Skin epidermis (tissue), 12 donors: ENCODE measurements at regions not wholly inside any gene's neighbourhood (a gene's known extent, or its start where the extent isn't known, plus 50 kb on each side); places are given as distances from the start of the nearest gene placed in this dataset.

Experiments used
- H3K27ac ChIP-seq, 21 experiments: fragments of 200-600 bp; sonication (generic) in 11 of 21; one replicate each; pipeline ENCODE4 v1.5.0; 2020; ENCODE audit warnings: mild to moderate bottlenecking in 3 of 21, inconsistent platforms in 2 of 21, moderate library complexity in 2 of 21
- H3K4me3 ChIP-seq, 7 experiments: fragments of 200-600 bp; sonication (generic) in 2 of 7; one replicate each; pipeline ENCODE4 v1.5.0; 2020; ENCODE audit warnings: inconsistent platforms in 2 of 7, mild to moderate bottlenecking in 2 of 7, moderate library complexity in 1 of 7

DNA sequence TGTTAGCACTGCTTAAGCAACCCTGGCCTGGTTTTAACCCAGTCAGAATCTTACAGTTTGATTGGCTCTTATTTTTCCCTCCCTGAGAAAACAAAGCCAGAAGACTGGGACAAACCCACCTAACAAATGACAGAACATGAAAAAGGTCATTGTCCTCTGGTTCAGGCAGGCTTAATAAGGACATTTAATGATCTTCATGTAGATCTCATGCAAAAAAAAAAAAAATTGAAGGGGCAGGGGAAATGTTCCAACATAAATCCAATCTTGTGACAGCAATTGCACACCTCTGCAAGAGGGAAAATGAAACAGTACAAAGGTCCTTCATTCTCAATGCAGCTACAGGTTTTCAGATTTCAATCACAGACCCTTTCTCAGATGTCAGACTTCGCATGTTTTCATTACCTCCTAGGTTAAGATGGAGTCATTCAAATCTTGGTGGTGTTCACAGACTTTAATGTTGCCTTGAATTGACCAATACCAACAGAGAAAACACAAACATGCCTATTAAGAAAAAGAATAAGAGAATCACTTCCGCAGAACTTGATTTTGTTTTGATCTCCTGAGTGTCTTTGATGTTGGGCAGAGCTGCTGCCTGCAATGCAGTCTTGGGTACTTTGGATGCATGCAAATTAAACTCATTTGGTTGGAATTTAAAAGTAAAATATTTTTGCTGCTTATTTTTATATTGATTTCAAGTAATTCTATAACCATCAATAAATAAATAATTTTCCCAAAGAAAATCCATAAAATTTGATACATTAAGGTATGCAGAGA lies 359.0 kb downstream of the BTG1 start:
- H3K4me3 ChIP-seq: no peak overlapping the region
- H3K27ac ChIP-seq: no peak overlapping the region

DNA sequence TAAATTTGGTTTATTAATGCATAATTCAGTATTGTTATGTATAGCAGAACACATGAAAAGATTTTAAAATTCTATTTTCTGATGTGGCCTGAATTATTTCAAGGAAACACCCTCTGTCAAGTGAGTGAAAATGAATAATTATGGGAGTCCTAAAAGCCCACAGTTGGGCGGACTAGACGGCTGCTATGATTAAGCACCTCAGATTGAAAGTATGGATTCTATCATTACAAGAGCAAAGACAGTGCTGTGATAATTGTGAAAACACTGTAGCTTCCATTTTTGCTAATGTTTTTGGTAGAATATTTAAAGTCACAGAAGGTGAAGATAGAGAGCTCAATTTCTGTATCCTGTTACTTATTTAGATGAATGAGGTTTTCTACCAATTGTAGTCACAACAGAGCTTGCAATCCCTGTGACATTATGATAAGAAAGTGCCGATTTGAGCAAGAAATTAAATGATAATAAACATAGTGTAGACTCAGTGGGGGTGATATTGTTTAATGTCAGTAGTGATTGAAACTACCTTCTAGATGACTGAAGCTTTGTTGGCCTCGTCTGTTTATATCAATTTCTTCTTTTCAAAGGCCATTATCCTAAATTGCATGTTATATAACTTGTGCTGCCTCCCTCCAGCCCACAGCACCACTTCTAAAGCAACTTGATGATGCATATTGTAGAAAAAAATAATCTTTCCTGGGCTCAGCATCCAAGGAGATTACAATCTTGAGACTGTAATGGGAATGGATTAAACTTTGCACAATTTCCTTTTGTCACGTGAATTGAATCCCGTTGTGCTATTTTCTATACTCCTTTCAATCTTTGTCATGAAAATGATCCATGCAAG lies 359.8 kb downstream of the BTG1 start:
- H3K27ac ChIP-seq: no peak overlapping the region
- H3K4me3 ChIP-seq: no peak overlapping the region

DNA sequence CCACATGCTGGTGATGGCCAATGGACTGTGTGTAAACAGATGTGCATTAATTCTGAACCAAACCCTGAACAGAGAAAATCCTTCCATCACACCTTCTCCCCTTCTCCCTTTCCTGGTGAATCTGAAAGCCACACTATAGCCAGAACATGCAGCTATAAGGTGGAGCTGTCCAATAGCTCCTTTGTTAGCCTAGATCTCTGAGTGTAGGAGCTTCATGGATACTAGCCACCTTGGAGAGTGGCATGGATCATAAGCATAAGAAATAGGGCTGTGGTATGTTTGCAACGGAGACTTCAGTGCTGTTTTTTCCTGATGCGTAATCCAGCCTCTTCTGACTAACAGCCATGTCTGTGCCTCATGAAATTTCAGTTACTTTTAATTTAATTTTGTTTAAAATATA lies 364.5 kb downstream of the BTG1 start:
- H3K27ac ChIP-seq: no peak overlapping the region
- no peak overlapping the region for H3K4me3 ChIP-seq

DNA sequence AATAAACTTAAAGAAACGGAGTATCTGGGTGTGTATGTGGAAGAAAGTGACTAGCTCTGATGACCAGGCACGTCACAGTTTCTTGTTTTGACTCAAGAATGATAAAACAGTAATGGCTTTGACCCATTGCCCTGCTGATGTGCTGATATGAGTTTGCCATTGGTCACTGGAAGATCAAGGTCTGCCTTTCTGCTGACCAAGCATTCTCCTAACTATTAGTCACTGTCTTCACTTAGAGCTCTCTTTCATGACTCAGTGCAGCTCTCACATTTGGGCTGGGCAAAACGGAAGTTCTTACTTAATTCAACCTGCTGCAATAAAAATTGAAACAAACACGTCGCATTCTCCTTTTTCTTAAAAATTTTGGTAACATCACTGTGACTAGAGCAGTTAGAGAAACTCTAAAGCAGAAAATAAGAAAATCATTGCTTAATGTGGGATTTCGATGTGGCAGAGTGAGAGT lies 366.7 kb downstream of the BTG1 start:
- Histone ChIP-seq H3K4me3 (no peak overlapping the region), H3K27ac (peak overlapping the region in 16 of 21 experiments; percentile 3 to 82 (median 54))

GRCh38 chr12:91778091-91778832 lies 367.4 kb downstream of the BTG1 start:
- Histone ChIP-seq H3K4me3 (no peak overlapping the region), H3K27ac (peak overlapping the region in 15 of 21 experiments; percentile 3 to 82 (median 47))

DNA sequence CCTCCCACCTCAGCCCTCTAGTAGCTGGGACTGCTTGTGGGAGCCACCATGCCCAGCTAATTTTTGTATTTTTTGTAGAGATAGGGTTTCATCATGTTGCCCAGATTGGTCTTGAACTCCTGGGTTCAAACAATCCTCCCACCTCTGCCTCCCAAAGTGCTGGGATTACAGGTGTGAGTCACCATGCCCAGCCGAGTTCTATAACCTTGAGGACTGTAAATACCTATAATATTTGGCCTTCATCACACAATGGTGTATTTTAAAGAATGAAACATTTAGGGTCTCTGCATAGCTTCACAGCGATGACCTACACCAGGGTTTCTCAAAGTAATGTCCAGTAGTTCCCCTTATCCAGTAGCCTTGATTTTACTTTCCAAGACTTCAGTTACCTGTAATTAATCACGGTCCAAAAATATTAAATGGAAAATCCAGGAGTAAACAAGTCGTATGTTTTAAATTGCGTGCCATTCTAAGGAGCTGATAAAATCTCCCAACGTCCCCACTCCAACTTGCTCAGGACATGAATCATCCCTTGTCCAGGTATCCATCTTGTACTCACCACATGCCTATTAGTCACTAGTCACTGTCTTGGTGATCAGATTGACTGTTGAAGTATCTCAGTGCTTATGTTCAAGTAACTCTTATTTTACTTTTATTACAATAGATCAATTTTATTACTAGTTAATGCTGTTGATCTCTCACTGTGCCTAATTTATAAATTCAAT lies 368.2 kb downstream of the BTG1 start:
- Histone ChIP-seq H3K27ac (peak overlapping the region in 1 of 21 experiments; percentile 47), H3K4me3 (no peak overlapping the region)

DNA sequence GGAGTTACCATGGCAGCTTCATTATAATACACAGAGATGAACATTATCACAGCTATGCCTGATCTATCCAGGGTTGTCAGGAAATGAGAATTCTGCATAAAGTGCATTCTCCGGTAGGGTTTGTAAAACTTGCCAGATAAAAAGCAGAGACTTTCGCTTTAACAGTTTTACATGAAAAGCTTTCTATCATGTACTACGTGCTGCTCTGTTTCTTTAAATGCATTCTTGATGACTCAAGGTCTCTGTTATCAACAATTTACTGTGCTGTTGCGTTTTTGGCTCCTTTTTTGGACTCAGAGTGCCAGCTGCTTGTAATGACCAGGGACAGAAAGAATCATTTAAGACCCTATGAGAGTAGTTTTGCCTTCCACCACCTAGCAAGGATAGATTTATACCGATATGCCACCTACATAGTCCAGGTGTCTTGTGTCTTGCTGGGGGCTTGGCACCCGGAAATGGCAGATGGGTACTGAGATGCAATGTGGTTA lies 371.2 kb downstream of the BTG1 start:
- no peak overlapping the region for H3K4me3 ChIP-seq
- no peak overlapping the region for H3K27ac ChIP-seq

- no peak overlapping the region for H3K4me3 ChIP-seq
- no peak overlapping the region for H3K27ac ChIP-seq
These were observed 371.8 kb downstream of the BTG1 start for GRCh38 chr12:91773749-91774429.

GRCh38 chr12:91772411-91772810 lies 373.2 kb downstream of the BTG1 start:
- Histone ChIP-seq H3K4me3 (no peak overlapping the region), H3K27ac (no peak overlapping the region)

GRCh38 chr12:91769736-91770135 lies 375.9 kb downstream of the BTG1 start:
- no peak overlapping the region for H3K4me3 ChIP-seq
- H3K27ac ChIP-seq: no peak overlapping the region

- Histone ChIP-seq H3K4me3 (no peak overlapping the region), H3K27ac (no peak overlapping the region)
These were observed 378.4 kb downstream of the BTG1 start for GRCh38 chr12:91767237-91767636.

DNA sequence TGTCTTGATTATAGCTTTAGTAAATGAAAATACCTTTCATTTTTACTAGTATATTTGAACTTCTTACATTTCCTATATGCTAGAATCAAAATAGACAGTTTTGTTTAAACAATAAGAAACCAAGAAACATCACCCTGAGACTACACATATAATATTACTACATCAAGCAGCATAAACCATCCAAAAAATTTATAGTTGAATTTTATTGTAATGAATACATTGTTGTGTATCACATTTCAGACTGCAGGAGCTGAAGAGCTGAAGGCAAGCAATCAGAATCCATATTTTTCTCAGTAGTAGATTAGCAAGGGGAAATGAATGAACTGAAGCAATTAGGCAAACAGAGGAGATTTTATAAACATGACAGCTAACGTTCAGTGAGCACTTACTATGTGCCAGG lies 379.2 kb downstream of the BTG1 start:
- no peak overlapping the region for H3K4me3 ChIP-seq
- peak overlapping the region in 1 of 21 experiments; percentile 2 for H3K27ac ChIP-seq

DNA sequence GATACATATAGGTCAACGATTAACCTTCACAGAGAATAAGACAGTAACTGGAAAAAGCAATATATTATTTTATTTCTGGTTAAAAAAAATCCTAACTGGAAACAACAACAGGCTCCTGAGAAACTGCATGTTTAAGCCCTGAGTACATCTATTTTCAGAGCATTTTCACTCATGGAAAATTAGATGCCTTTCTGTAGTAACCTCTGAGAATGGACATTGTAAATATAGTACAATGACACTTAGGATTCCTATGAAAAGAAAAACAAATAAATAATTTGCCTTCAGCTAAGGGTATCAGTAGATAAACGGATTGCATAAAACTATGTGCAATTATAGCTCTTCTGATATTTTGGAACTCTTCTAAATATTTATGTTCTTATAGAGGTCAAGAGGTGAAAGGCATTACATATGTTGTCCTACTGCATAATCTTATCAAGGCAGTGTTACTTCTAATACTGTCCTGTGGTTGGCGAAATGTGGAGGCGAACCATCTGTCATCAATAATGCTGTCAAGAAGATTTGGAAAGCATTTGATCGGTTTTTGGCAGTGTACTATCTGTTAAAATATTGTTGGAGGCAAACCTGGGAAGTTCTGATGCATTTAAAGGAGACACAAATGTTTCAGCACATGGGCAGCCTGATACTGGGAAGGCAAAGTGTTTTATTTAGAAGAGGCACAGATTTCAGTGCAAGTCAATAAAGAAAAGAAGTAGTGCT lies 381.8 kb downstream of the BTG1 start:
- no peak overlapping the region for H3K4me3 ChIP-seq
- H3K27ac ChIP-seq: no peak overlapping the region

- no peak overlapping the region for H3K4me3 ChIP-seq
These were observed 392.0 kb downstream of the BTG1 start for GRCh38 chr12:91753649-91754048.

DNA sequence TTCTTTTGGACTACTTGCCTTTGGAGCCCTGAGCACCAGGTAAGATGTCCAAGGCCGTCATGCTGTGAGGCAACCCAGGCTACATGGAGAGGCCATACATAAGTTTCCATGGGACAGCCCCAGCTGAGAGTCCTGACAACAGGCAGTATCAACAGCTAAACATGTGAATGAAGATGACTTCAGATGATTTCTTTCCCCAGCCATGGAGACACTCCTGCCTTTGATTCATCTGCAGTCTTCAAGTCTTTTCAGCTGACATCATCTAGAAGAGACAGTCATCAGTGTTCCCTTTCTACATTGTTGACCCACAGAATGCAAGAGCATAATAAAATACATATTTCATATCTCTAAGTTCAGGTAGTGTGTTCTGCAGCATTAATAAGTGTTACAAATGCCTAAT lies 398.7 kb downstream of the BTG1 start:
- Histone ChIP-seq H3K4me3 (no peak overlapping the region), H3K27ac (no peak overlapping the region)

More at GRCh38 chr12:91753649-91754048, 392.0 kb downstream of the BTG1 start:
- H3K27ac ChIP-seq: no peak overlapping the region

DNA sequence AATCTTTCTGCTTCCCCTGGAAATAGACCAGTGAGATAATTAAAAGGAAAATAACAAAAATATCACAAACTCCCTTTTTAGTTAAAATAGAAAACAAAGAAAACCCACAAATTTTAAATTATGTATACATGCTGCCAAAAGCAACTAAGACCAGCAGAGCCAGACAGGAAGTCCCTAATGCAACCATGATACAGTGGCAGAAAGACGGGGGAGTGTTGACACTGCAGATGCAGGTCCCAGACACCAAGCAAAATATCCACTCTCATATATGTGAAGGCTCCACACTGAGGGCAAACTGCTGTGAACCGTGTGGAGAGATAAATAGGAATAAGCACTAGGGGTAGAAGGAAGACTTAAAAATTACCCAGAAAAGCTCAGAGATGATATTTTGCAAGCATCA lies 401.0 kb downstream of the BTG1 start:
- Histone ChIP-seq H3K4me3 (no peak overlapping the region), H3K27ac (no peak overlapping the region)

GRCh38 chr12:91743704-91744321 lies 401.8 kb downstream of the BTG1 start:
- no peak overlapping the region for H3K4me3 ChIP-seq
- no peak overlapping the region for H3K27ac ChIP-seq

DNA sequence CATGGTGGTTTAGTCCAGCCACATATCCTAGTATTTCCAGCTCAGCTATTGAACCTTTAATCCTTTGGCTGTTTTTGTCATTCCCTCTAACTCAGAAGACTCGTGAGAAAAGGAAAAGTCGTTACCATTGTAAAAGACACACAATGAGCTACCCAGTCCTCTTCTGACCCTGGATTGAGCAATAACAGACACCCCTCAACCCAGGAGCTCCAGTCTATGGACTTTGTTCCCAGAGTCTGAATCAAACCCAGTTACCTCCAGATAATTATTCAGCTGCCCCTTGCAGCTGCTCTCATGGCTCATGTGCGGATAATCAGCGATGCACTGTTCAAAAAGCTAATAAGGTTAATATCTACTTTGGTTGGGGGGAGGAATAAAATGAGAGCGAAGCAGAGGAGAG lies 402.4 kb downstream of the BTG1 start:
- Histone ChIP-seq H3K4me3 (no peak overlapping the region), H3K27ac (no peak overlapping the region)
